H1 (cell line): ENCODE measurements at regions not wholly inside any gene's neighbourhood (a gene's known extent, or its start where the extent isn't known, plus 50 kb on each side); places are given as distances from the start of the nearest gene placed in this dataset.

Experiments
- CTCF ChIA-PET: fragments of 300-600 bp; sonication (Branson Sonifier 250); formaldehyde crosslinking; loops from one replicate; lab custom pipeline; 2021; ENCODE audit not compliant: partially characterized antibody; lab: Charles Lee
- POLR2A ChIA-PET: fragments of 300-600 bp; sonication (Branson Sonifier 250); formaldehyde crosslinking; loops from one replicate; lab custom pipeline; 2021; ENCODE audit warnings: inconsistent platforms; ENCODE audit not compliant: partially characterized antibody; lab: Charles Lee
- DNase-seq, 2 experiments: peaks; one replicate each; pipeline versions ENCODE4 v3.0.0 to v3.0.0-alpha.2; 2010 to 2022; ENCODE audit warnings: low spot score in 2 of 2, low read depth in 1 of 2, mixed read lengths in 1 of 2
- FAIRE-seq: peaks from 2 replicates; lab custom pipeline; 2011; peaks lifted over from hg19 to GRCh38; lab: Jason Lieb, UNC
- H2AFZ ChIP-seq: 2 replicates; pipeline ENCODE4 v1.8.1; 2012; ENCODE audit warnings: low read length, inconsistent platforms
- H2AK5ac ChIP-seq: 2 replicates; pipeline ENCODE4 v1.6.1; 2013; ENCODE audit warnings: low read depth, low read length
- H2BK120ac ChIP-seq: replicated peaks from 2 replicates; pipeline ENCODE3; 2013; ENCODE audit warnings: low read depth, low read length, inconsistent platforms
- H2BK12ac ChIP-seq: 2 replicates; pipeline ENCODE4 v1.6.1; 2013; ENCODE audit warnings: low read depth, low read length
- H2BK15ac ChIP-seq: 2 replicates; pipeline ENCODE4 v1.6.1; 2013; ENCODE audit warnings: low read length
- H2BK20ac ChIP-seq: 2 replicates; pipeline ENCODE4 v1.6.1; 2013; ENCODE audit warnings: low read length
- H2BK5ac ChIP-seq: 2 replicates; pipeline ENCODE4 v1.6.1; 2013; ENCODE audit warnings: low read depth, low read length
- H3K14ac ChIP-seq: 2 replicates; pipeline ENCODE4 v1.6.1; 2013; ENCODE audit warnings: inconsistent platforms; ENCODE audit not compliant: insufficient read length
- H3K18ac ChIP-seq: 2 replicates; pipeline ENCODE4 v1.6.1; 2013; ENCODE audit warnings: low read length; ENCODE audit errors: extremely low read depth
- H3K23ac ChIP-seq: 2 replicates; pipeline ENCODE4 v1.6.1; 2013; ENCODE audit warnings: inconsistent platforms; ENCODE audit not compliant: insufficient read length
- H3K23me2 ChIP-seq: 2 replicates; pipeline ENCODE4 v1.6.1; 2013; ENCODE audit warnings: low read depth, low read length
- H3K27ac ChIP-seq: 2 replicates; pipeline ENCODE4 v1.6.1; 2011; ENCODE audit warnings: low read depth, low read length, inconsistent platforms
- H3K27me3 ChIP-seq, 4 experiments: replicated peaks in 1 of 4; 1 replicate in 1 of 4; 2 replicates in 3 of 4; pipeline versions ENCODE4 v1.6.1 to v1.8.1; 2011 to 2013; ENCODE audit warnings: low read length in 3 of 4, mild to moderate bottlenecking in 3 of 4, inconsistent platforms in 2 of 4, mixed read lengths in 2 of 4, moderate library complexity in 1 of 4; ENCODE audit not compliant: control insufficient read depth in 3 of 4, insufficient read depth in 3 of 4; ENCODE audit errors: extremely low read depth in 1 of 4
- H3K36me3 ChIP-seq, 4 experiments: 2 replicates each; pipeline versions ENCODE4 v1.6.1 to v1.8.1; 2011 to 2013; ENCODE audit warnings: mild to moderate bottlenecking in 4 of 4, low read length in 3 of 4, moderate library complexity in 2 of 4, control low read depth in 1 of 4, inconsistent platforms in 1 of 4; ENCODE audit not compliant: insufficient read depth in 4 of 4, control insufficient read depth in 2 of 4
- H3K4ac ChIP-seq: replicated peaks from 2 replicates; pipeline ENCODE3; 2013; ENCODE audit warnings: low read length, low read depth, mixed read lengths, inconsistent platforms; ENCODE audit not compliant: insufficient read length
- H3K4me1 ChIP-seq, 4 experiments: replicated peaks in 1 of 4; 1 replicate in 1 of 4; 2 replicates in 3 of 4; pipeline versions ENCODE4 v1.6.1 to v1.8.1; 2011 to 2013; ENCODE audit warnings: low read length in 3 of 4, inconsistent platforms in 2 of 4, mixed read lengths in 1 of 4; ENCODE audit not compliant: insufficient read depth in 4 of 4, control insufficient read depth in 3 of 4
- H3K4me2 ChIP-seq, 2 experiments: 2 replicates each; pipeline versions ENCODE4 v1.6.1 to v1.8.1; 2011 to 2013; ENCODE audit warnings: low read depth in 2 of 2, low read length in 2 of 2, control low read depth in 1 of 2, inconsistent platforms in 1 of 2, mild to moderate bottlenecking in 1 of 2; ENCODE audit not compliant: insufficient read depth in 1 of 2
- H3K4me3 ChIP-seq, 4 experiments: fragments of 200-600, 300-600 bp in 1 of 4; sonication (generic), shearing (Covaris generic), sonication (Bioruptor Twin) in 1 of 4; 2 replicates each; pipeline versions ENCODE4 v1.5.1 to v1.8.1; 2011 to 2016; ENCODE audit warnings: low read length in 4 of 4, low read depth in 3 of 4, control low read depth in 2 of 4, inconsistent platforms in 2 of 4, mild to moderate bottlenecking in 2 of 4, mixed read lengths in 1 of 4, moderate library complexity in 1 of 4; ENCODE audit not compliant: insufficient read depth in 2 of 4; ENCODE audit errors: extremely low read depth in 1 of 4
- H3K56ac ChIP-seq: replicated peaks from 2 replicates; pipeline ENCODE3; 2013; ENCODE audit warnings: low read depth, mild to moderate bottlenecking, mixed read lengths, low read length, inconsistent platforms; ENCODE audit not compliant: insufficient read length
- H3K79me1 ChIP-seq: 2 replicates; pipeline ENCODE4 v1.6.1; 2013; ENCODE audit warnings: low read depth, low read length, control low read depth
- H3K79me2 ChIP-seq, 2 experiments: 2 replicates each; pipeline versions ENCODE4 v1.6.1 to v1.8.1; 2012 to 2013; ENCODE audit warnings: low read length in 2 of 2, mild to moderate bottlenecking in 2 of 2, inconsistent platforms in 1 of 2; ENCODE audit not compliant: insufficient read depth in 2 of 2, control insufficient read depth in 1 of 2
- H3K9ac ChIP-seq, 4 experiments: replicated peaks in 1 of 4; 1 replicate in 1 of 4; 2 replicates in 3 of 4; pipeline versions ENCODE4 v1.6.1 to v1.8.1; 2011 to 2013; ENCODE audit warnings: low read depth in 3 of 4, low read length in 3 of 4, control low read depth in 2 of 4, mild to moderate bottlenecking in 2 of 4, moderate library complexity in 2 of 4, inconsistent platforms in 1 of 4; ENCODE audit errors: extremely low read depth in 1 of 4
- H3K9me3 ChIP-seq, 2 experiments: 2 replicates each; pipeline versions ENCODE4 v1.6.1 to v1.8.1; 2012 to 2013; ENCODE audit warnings: mild to moderate bottlenecking in 2 of 2, moderate library complexity in 2 of 2, control low read depth in 1 of 2, inconsistent platforms in 1 of 2, low read depth in 1 of 2, low read length in 1 of 2, mixed read lengths in 1 of 2; ENCODE audit not compliant: insufficient read depth in 2 of 2
- H4K20me1 ChIP-seq, 2 experiments: replicated peaks in 1 of 2; 2 replicates each; pipeline versions ENCODE3 to v1.8.1; 2011 to 2013; ENCODE audit warnings: inconsistent platforms in 2 of 2, low read length in 2 of 2, mild to moderate bottlenecking in 1 of 2; ENCODE audit not compliant: insufficient read depth in 2 of 2, control insufficient read depth in 1 of 2
- H4K5ac ChIP-seq: 2 replicates; pipeline ENCODE4 v1.6.1; 2013; ENCODE audit warnings: low read length, low read depth, mixed read lengths, inconsistent platforms; ENCODE audit not compliant: insufficient read length
- H4K8ac ChIP-seq: 2 replicates; pipeline ENCODE4 v1.8.0; 2013; ENCODE audit warnings: mild to moderate bottlenecking, moderate library complexity, low read length, inconsistent platforms; ENCODE audit not compliant: insufficient read depth; ENCODE audit errors: extremely low read depth
- H4K91ac ChIP-seq: replicated peaks from 2 replicates; pipeline ENCODE3; 2013; ENCODE audit warnings: low read length, mixed read lengths, inconsistent platforms; ENCODE audit not compliant: insufficient read length
- CHD2 ChIP-seq: IDR thresholded peaks from 2 replicates; pipeline ENCODE4 v1.6.1; 2012; ENCODE audit warnings: low read length, improper control_type of control experiment
- NRF1 ChIP-seq: IDR thresholded peaks from 2 replicates; pipeline ENCODE4 v1.6.1; 2011; ENCODE audit warnings: mild to moderate bottlenecking, low read depth, low read length, improper control_type of control experiment
- PHF8 ChIP-seq: fragments of 200-600 bp; sonication (generic); conservative IDR thresholded peaks from 2 replicates; pipeline ENCODE4 v1.7.1; 2012; ENCODE audit warnings: low read depth, mild to moderate bottlenecking, inconsistent platforms, low read length, moderate library complexity
- POU5F1 ChIP-seq: IDR thresholded peaks from 2 replicates; pipeline ENCODE4 v1.6.1; 2011; ENCODE audit warnings: low read depth, mild to moderate bottlenecking, low read length, moderate library complexity
- RAD21 ChIP-seq, 2 experiments: IDR thresholded peaks in 1 of 2; conservative IDR thresholded peaks in 1 of 2; 2 replicates each; pipeline ENCODE4 v1.6.1; 2011; ENCODE audit warnings: low read depth in 2 of 2, low read length in 2 of 2, improper control_type of control experiment in 1 of 2, inconsistent platforms in 1 of 2, mild to moderate bottlenecking in 1 of 2, moderate library complexity in 1 of 2
- RNF2 ChIP-seq: fragments of 200-900, 300-1000 bp; sonication (generic); IDR thresholded peaks from 2 replicates; pipeline ENCODE4 v1.7.1; 2016; ENCODE audit warnings: borderline replicate concordance, low read depth, mild to moderate bottlenecking, antibody characterized with exemption, low read length; ENCODE audit not compliant: poor library complexity, severe bottlenecking; ENCODE audit errors: missing control alignments
- SAP30 ChIP-seq: fragments of 300-600 bp; sonication (generic); IDR thresholded peaks from 2 replicates; pipeline ENCODE4 v1.7.1; 2012; ENCODE audit warnings: low read length, moderate library complexity, mild to moderate bottlenecking, inconsistent platforms; ENCODE audit not compliant: insufficient read depth, insufficient replicate concordance
- SIN3A ChIP-seq, 2 experiments: IDR thresholded peaks in 1 of 2; conservative IDR thresholded peaks in 1 of 2; 2 replicates each; pipeline ENCODE4 v1.6.1; 2011 to 2012; ENCODE audit warnings: low read length in 2 of 2, improper control_type of control experiment in 1 of 2, low read depth in 1 of 2, mild to moderate bottlenecking in 1 of 2
- SIX5 ChIP-seq: IDR thresholded peaks from 2 replicates; pipeline ENCODE4 v1.6.1; 2011; ENCODE audit warnings: mild to moderate bottlenecking, low read depth, low read length
- SUZ12 ChIP-seq: fragments of 200-600 bp; sonication (generic); IDR thresholded peaks from 2 replicates; pipeline ENCODE4 v1.6.1; 2012; ENCODE audit warnings: mild to moderate bottlenecking, inconsistent platforms, low read length, moderate library complexity, mixed read lengths
- TEAD4 ChIP-seq: IDR thresholded peaks from 2 replicates; pipeline ENCODE4 v1.6.1; 2012; ENCODE audit warnings: low read depth, low read length, inconsistent platforms, mixed read lengths
- WGBS, 2 experiments: shearing (Covaris generic) in 1 of 2; methylation state at CpG; one replicate each; pipeline versions ENCODE4 v1.1.6 to v1.1.7; 2013 to 2015; ENCODE audit warnings: low lambda C conversion rate in 2 of 2, mixed read lengths in 2 of 2, inconsistent platforms in 1 of 2, low coverage in 1 of 2, missing lambda C conversion rate in 1 of 2; ENCODE audit not compliant: insufficient replicate concordance in 2 of 2, insufficient coverage in 1 of 2, insufficient read length in 1 of 2; ENCODE audit errors: extremely low coverage in 1 of 2, missing lambda C conversion rate in 1 of 2; 5-methylcytosine and 5-hydroxymethylcytosine counted together
- TF ChIP-seq, protein P1 (sequence below): IDR thresholded peaks from 2 replicates; pipeline ENCODE4 v1.6.1; 2012; ENCODE audit warnings: inconsistent platforms

DNA sequence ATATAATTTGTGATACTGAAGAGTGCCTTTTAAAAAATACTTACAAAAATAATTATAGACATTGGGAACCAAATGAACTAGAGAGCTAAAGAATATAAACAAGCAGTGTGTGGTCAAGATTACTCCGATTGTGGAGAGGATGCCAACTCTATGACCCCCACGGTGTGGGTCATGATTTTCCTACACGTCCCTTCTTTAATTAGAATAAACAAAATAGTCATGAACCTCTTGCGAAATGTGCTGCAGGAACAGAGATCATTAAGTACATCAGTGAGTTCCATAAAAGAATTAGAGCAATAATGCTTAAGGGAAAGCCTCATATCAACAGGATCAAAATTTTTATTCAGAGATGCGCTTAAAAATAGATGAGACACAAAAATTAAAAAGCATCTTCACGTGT, 476.6 kb upstream of the ROBO1 start:
- Histone ChIP-seq H3K23ac (no peak overlapping the region), H3K9me3 (no peaks in the 10 kb centered on the region), H3K36me3 (no peaks in the 10 kb centered on the region), H3K79me1 (no peaks in the 10 kb centered on the region), H3K4ac (no peak overlapping the region), H3K79me2 (no peaks in the 10 kb centered on the region), H3K27ac (no peak overlapping the region), H2AK5ac (no peak overlapping the region), H2BK15ac (no peak overlapping the region), H2BK5ac (no peak overlapping the region), H3K4me2 (no peak overlapping the region), H3K4me3 (no peak overlapping the region), H3K14ac (no peak overlapping the region), H3K56ac (no peak overlapping the region), H2BK20ac (no peak overlapping the region), H2BK12ac (no peak overlapping the region), H3K23me2 (no peaks in the 10 kb centered on the region), H3K27me3 (no peaks in the 10 kb centered on the region), H4K91ac (no peak overlapping the region), H3K4me1 (no peaks in the 10 kb centered on the region), H2BK120ac (no peak overlapping the region), H3K18ac (no peak overlapping the region), H4K8ac (no peak overlapping the region), H4K20me1 (no peaks in the 10 kb centered on the region), H2AFZ (no peak overlapping the region), H3K9ac (no peak overlapping the region), H4K5ac (no peak overlapping the region)
- no peak for DNase-seq
- no peak for FAIRE-seq
- CTCF ChIA-PET, result no interaction called here
- POLR2A ChIA-PET, result no interaction called here
- TF ChIP-seq SIN3A (conservative IDR thresholded peaks at IDR 0.05 in 1 of 2, IDR thresholded peaks at IDR 0.05 in 1 of 2; ENCODE audit: low read depth in 1 of 2, low read length in 2 of 2) (no peak), POU5F1 (no peak), SUZ12 (no peak), SIX5 (no peak), NRF1 (no peak), RAD21 (IDR thresholded peaks at IDR 0.05 in 1 of 2, conservative IDR thresholded peaks at IDR 0.05 in 1 of 2; ENCODE audit: low read depth in 2 of 2, low read length in 2 of 2) (no peak), TEAD4 (no peak), PHF8 (no peak), CHD2 (no peak), SAP30 (no peak), RNF2 (no peak)
- TF ChIP-seq, protein P1, sequence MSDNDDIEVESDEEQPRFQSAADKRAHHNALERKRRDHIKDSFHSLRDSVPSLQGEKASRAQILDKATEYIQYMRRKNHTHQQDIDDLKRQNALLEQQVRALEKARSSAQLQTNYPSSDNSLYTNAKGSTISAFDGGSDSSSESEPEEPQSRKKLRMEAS, result no peak
- WGBS, 2 experiments, result 78% methylated on average over 6 of the region's 6 CpGs; no CpG with 5 or more reads in 1 of the 2 experiments
